Astrocyte (in vitro differentiated cells and primary cell): ENCODE measurements at regions not wholly inside any gene's neighbourhood (a gene's known extent, or its start where the extent isn't known, plus 50 kb on each side); places are given as distances from the start of the nearest gene placed in this dataset.

Source experiments
- DNase-seq: peaks from one replicate; pipeline ENCODE4 v3.0.0-alpha.2; 2010; ENCODE audit warnings: low read depth
- FAIRE-seq: peaks from 2 replicates; lab custom pipeline; 2011; peaks lifted over from hg19 to GRCh38; lab: Jason Lieb, UNC
- H2AFZ ChIP-seq: 2 replicates; pipeline ENCODE4 v1.6.0; 2012; ENCODE audit warnings: low read depth, low read length, inconsistent platforms
- H3K27ac ChIP-seq: 2 replicates; pipeline ENCODE4 v1.5.1; 2011; ENCODE audit warnings: low read depth, low read length, inconsistent platforms
- H3K27me3 ChIP-seq: 2 replicates; pipeline ENCODE4 v1.6.0; 2011; ENCODE audit warnings: low read length, inconsistent platforms; ENCODE audit not compliant: insufficient read depth
- H3K36me3 ChIP-seq: 2 replicates; pipeline ENCODE4 v1.5.1; 2011; ENCODE audit warnings: low read length, inconsistent platforms; ENCODE audit not compliant: insufficient read depth
- H3K4me1 ChIP-seq: 2 replicates; pipeline ENCODE4 v1.5.1; 2011; ENCODE audit warnings: low read length, inconsistent platforms; ENCODE audit not compliant: insufficient read depth
- H3K4me2 ChIP-seq: 2 replicates; pipeline ENCODE4 v1.6.0; 2012; ENCODE audit warnings: low read length, inconsistent platforms
- H3K4me3 ChIP-seq: 2 replicates; pipeline ENCODE4 v1.5.1; 2011; ENCODE audit warnings: low read depth, mild to moderate bottlenecking, low read length, inconsistent platforms; ENCODE audit not compliant: insufficient read depth
- H3K79me2 ChIP-seq: 2 replicates; pipeline ENCODE4 v1.6.0; 2012; ENCODE audit warnings: mild to moderate bottlenecking, low read length, inconsistent platforms; ENCODE audit not compliant: insufficient read depth
- H3K9ac ChIP-seq: 2 replicates; pipeline ENCODE4 v1.6.0; 2012; ENCODE audit warnings: mild to moderate bottlenecking, low read length, inconsistent platforms
- H3K9me3 ChIP-seq: 2 replicates; pipeline ENCODE4 v1.5.1; 2012; ENCODE audit warnings: low read depth, mild to moderate bottlenecking, low read length, inconsistent platforms; ENCODE audit not compliant: insufficient read depth
- H4K20me1 ChIP-seq: 2 replicates; pipeline ENCODE4 v1.6.0; 2012; ENCODE audit warnings: low read length, inconsistent platforms; ENCODE audit not compliant: insufficient read depth
- H3K27ac Mint-ChIP-seq: one replicate; pipeline ENCODE4 v1.8.0; 2021; ENCODE audit warnings: mild to moderate bottlenecking, mixed read lengths; ENCODE audit not compliant: unreplicated experiment
- H3K27me3 Mint-ChIP-seq: one replicate; pipeline ENCODE4 v1.8.0; 2021; ENCODE audit warnings: low read depth, mixed read lengths; ENCODE audit not compliant: unreplicated experiment
- H3K36me3 Mint-ChIP-seq: one replicate; pipeline ENCODE4 v1.8.0; 2021; ENCODE audit warnings: low read depth, mixed read lengths; ENCODE audit not compliant: unreplicated experiment
- H3K4me1 Mint-ChIP-seq: one replicate; pipeline ENCODE4 v1.8.0; 2021; ENCODE audit warnings: low read depth, mixed read lengths; ENCODE audit not compliant: unreplicated experiment
- H3K4me3 Mint-ChIP-seq: one replicate; pipeline ENCODE4 v1.8.0; 2021; ENCODE audit warnings: mild to moderate bottlenecking, moderate library complexity, mixed read lengths; ENCODE audit not compliant: unreplicated experiment
- H3K9me3 Mint-ChIP-seq: one replicate; pipeline ENCODE4 v1.8.0; 2021; ENCODE audit warnings: mild to moderate bottlenecking, mixed read lengths; ENCODE audit not compliant: unreplicated experiment
- CTCF ChIP-seq: IDR thresholded peaks from 2 replicates; pipeline ENCODE4 v1.5.1; 2011; ENCODE audit warnings: low read depth, mild to moderate bottlenecking, inconsistent platforms, low read length, moderate library complexity; ENCODE audit not compliant: insufficient read depth
- EZH2 ChIP-seq: IDR thresholded peaks from 2 replicates; pipeline ENCODE4 v1.6.1; 2012; ENCODE audit warnings: mild to moderate bottlenecking, low read length, inconsistent platforms; ENCODE audit not compliant: insufficient read depth

GRCh38 chr18:25459814-25460213, 107.8 kb upstream of the ZNF521 start:
- no peak overlapping the region for H3K27ac ChIP-seq
- no peaks in the 10 kb centered on the region for H3K4me1 ChIP-seq
- peaks cover 14% of the 10 kb centered on the region for H3K4me1 Mint-ChIP-seq
- no peaks in the 10 kb centered on the region for H3K36me3 ChIP-seq
- H3K27me3 Mint-ChIP-seq: no peaks in the 10 kb centered on the region
- DNase-seq (no peak), FAIRE-seq (no peak)
- no peak overlapping the region for H3K27ac Mint-ChIP-seq
- H3K4me2 ChIP-seq: no peak overlapping the region
- H3K9me3 Mint-ChIP-seq: peaks cover 1% of the 10 kb centered on the region
- H2AFZ ChIP-seq: no peak overlapping the region
- H3K79me2 ChIP-seq: no peaks in the 10 kb centered on the region
- H3K9me3 ChIP-seq: no peaks in the 10 kb centered on the region
- no peaks in the 10 kb centered on the region for H4K20me1 ChIP-seq
- TF ChIP-seq CTCF (no peak), EZH2 (no peak)
- H3K4me3 ChIP-seq: no peak overlapping the region
- no peak overlapping the region for H3K4me3 Mint-ChIP-seq
- H3K9ac ChIP-seq: no peak overlapping the region
- no peaks in the 10 kb centered on the region for H3K36me3 Mint-ChIP-seq
- H3K27me3 ChIP-seq: no peaks in the 10 kb centered on the region

GRCh38 chr18:25457601-25458000, 105.6 kb upstream of the ZNF521 start:
- Histone ChIP-seq H3K4me1 (no peaks in the 10 kb centered on the region), H3K4me2 (no peak overlapping the region), H3K79me2 (no peaks in the 10 kb centered on the region), H3K9ac (no peak overlapping the region), H3K36me3 (no peaks in the 10 kb centered on the region), H3K27me3 (no peaks in the 10 kb centered on the region), H3K4me3 (no peak overlapping the region), H4K20me1 (no peaks in the 10 kb centered on the region), H3K9me3 (no peaks in the 10 kb centered on the region), H3K27ac (no peak overlapping the region), H2AFZ (no peak overlapping the region)
- Mint-ChIP-seq H3K9me3 (peaks cover 1% of the 10 kb centered on the region), H3K27me3 (no peaks in the 10 kb centered on the region), H3K27ac (no peak overlapping the region), H3K4me1 (peaks cover 23% of the 10 kb centered on the region), H3K36me3 (no peaks in the 10 kb centered on the region), H3K4me3 (no peak overlapping the region)
- TF ChIP-seq EZH2 (no peak), CTCF (no peak)
- DNase-seq: no peak
- no peak for FAIRE-seq

- Histone ChIP-seq H3K27me3 (no peaks in the 10 kb centered on the region), H3K79me2 (no peaks in the 10 kb centered on the region), H4K20me1 (no peaks in the 10 kb centered on the region), H3K36me3 (no peaks in the 10 kb centered on the region), H3K27ac (no peak overlapping the region), H3K9ac (no peak overlapping the region), H3K4me3 (no peak overlapping the region), H3K4me1 (no peaks in the 10 kb centered on the region), H3K9me3 (no peaks in the 10 kb centered on the region), H2AFZ (no peak overlapping the region), H3K4me2 (no peak overlapping the region)
- H3K36me3 Mint-ChIP-seq: no peaks in the 10 kb centered on the region
- DNase-seq: no peak
- TF ChIP-seq EZH2 (no peak), CTCF (no peak)
- no peak overlapping the region for H3K4me3 Mint-ChIP-seq
- no peaks in the 10 kb centered on the region for H3K27me3 Mint-ChIP-seq
- H3K4me1 Mint-ChIP-seq: peaks cover 23% of the 10 kb centered on the region
- peaks cover 1% of the 10 kb centered on the region for H3K9me3 Mint-ChIP-seq
- FAIRE-seq: no peak
- no peak overlapping the region for H3K27ac Mint-ChIP-seq
Observed at GRCh38 chr18:25457126-25457525, 105.2 kb upstream of the ZNF521 start.
